ENCODE measurements at regions not wholly inside any gene's neighbourhood (a gene's known extent, or its start where the extent isn't known, plus 50 kb on each side); places are given as distances from the start of the nearest gene placed in this dataset.

- 71% methylated on average over 3 of the region's 3 CpGs for WGBS (ENCODE audit: insufficient coverage, insufficient replicate concordance, low lambda C conversion rate, missing lambda C conversion rate)
- Histone ChIP-seq H3K4me3 (no peak overlapping the region), H4K20me1 (ENCODE audit: control insufficient read depth, insufficient read depth) (no peaks in the 10 kb centered on the region), H3K4me2 (ENCODE audit: control insufficient read depth, insufficient read depth) (no peak overlapping the region), H3K9me3 (replicated peaks; ENCODE audit: control insufficient read depth, insufficient read depth, low read length) (no peaks in the 10 kb centered on the region; the same call in 1 of the 3 replicates), H3K79me2 (ENCODE audit: control insufficient read depth, insufficient read depth, low read length) (no peaks in the 10 kb centered on the region), H3K27ac (ENCODE audit: control insufficient read depth, insufficient read depth) (no peak overlapping the region), H3K27me3 (replicated peaks in 1 of 2; ENCODE audit: control insufficient read depth in 2 of 2, insufficient read depth in 2 of 2, low read length in 1 of 2) (no peaks in the 10 kb centered on the region), H3K4me1 (ENCODE audit: control insufficient read depth, insufficient read depth, low read length) (no peaks in the 10 kb centered on the region), H2AFZ (ENCODE audit: control insufficient read depth, low read depth, low read length) (no peak overlapping the region), H3K9ac (ENCODE audit: control insufficient read depth, insufficient read depth, low read length) (no peak overlapping the region), H3K36me3 (ENCODE audit: control insufficient read depth in 2 of 2, insufficient read depth in 2 of 2, low read length in 1 of 2) (no peaks in the 10 kb centered on the region)
- TF ChIP-seq KLF5 (IDR thresholded peaks at IDR 0.05; ENCODE audit: partially characterized antibody) (no peak), RBBP5 (conservative IDR thresholded peaks at IDR 0.05) (no peak), CHD2 (IDR thresholded peaks at IDR 0.05; ENCODE audit: borderline replicate concordance, low read depth, low read length) (no peak), TAF1 (IDR thresholded peaks at IDR 0.05; ENCODE audit: borderline replicate concordance, low read depth, low read length) (no peak), MYB (IDR thresholded peaks at IDR 0.05; ENCODE audit: borderline replicate concordance, low read depth, low read length) (no peak), ZZZ3 (IDR thresholded peaks at IDR 0.05; ENCODE audit: control insufficient read depth, insufficient read length, low read depth) (no peak), BCLAF1 (IDR thresholded peaks at IDR 0.05) (no peak), HDGF (IDR thresholded peaks at IDR 0.05) (no peak), IRF4 (IDR thresholded peaks at IDR 0.05; ENCODE audit: low read depth, low read length) (no peak), PKNOX1 (IDR thresholded peaks at IDR 0.05) (no peak), POLR2AphosphoS5 (IDR thresholded peaks at IDR 0.05; ENCODE audit: low read length) (no peak), ATF7 (IDR thresholded peaks at IDR 0.05; ENCODE audit: low read depth) (no peak), CHD4 (IDR thresholded peaks at IDR 0.05) (no peak), SREBF2 (IDR thresholded peaks at IDR 0.05; ENCODE audit: low read length) (no peak), ZNF687 (IDR thresholded peaks at IDR 0.05) (no peak)
- CTCF ChIA-PET = no interaction called here
- in situ Hi-C loops (cut with MboI) (no loop called here), intact Hi-C loops (cut with micrococcal nuclease; ENCODE audit: unreplicated experiment) (no loop called here)
- RAD21 ChIA-PET (ENCODE audit: unreplicated experiment) = no interaction called here
- ATAC-seq (no peak), DNase-seq (ENCODE audit: low read depth, low spot score) (no peak), FAIRE-seq (no peak)
- SMC1A ChIA-PET (ENCODE audit: uncharacterized antibody, unreplicated experiment) = no interaction called here
- POLR2A ChIA-PET = no interaction called here
- no TSS peak for BruUV-seq (replicated peaks)
Measured at GRCh38 chr12:110995615-110996014, 75.2 kb upstream of the MYL2 start.
